ENCODE measurements at regions not wholly inside any gene's neighbourhood (a gene's known extent, or its start where the extent isn't known, plus 50 kb on each side); places are given as distances from the start of the nearest gene placed in this dataset.

GRCh38 chr16:65308506-65308905 lies 186.6 kb upstream of the CDH11 start:
- no peak for DNase-seq (ENCODE audit: low read depth)

- DNase-seq (ENCODE audit: low read depth): no peak
Measured at GRCh38 chr16:65307286-65307685, 185.4 kb upstream of the CDH11 start.

- DNase-seq (ENCODE audit: low read depth): no peak
Measured at GRCh38 chr16:65306722-65307121, 184.9 kb upstream of the CDH11 start.

- DNase-seq (ENCODE audit: low read depth): no peak
Measured at GRCh38 chr16:65306300-65306699, 184.4 kb upstream of the CDH11 start.

- DNase-seq (ENCODE audit: low read depth): no peak
Measured at GRCh38 chr16:65305266-65305959, 183.6 kb upstream of the CDH11 start.

GRCh38 chr16:65301029-65301428 lies 179.2 kb upstream of the CDH11 start:
- DNase-seq (ENCODE audit: low read depth): no peak

GRCh38 chr16:65297453-65297852 lies 175.6 kb upstream of the CDH11 start:
- DNase-seq (ENCODE audit: low read depth): no peak

- no peak for DNase-seq (ENCODE audit: low read depth)
Measured at GRCh38 chr16:65295527-65295926, 173.7 kb upstream of the CDH11 start.

- DNase-seq (ENCODE audit: low read depth): no peak
Measured at GRCh38 chr16:65294708-65295107, 172.8 kb upstream of the CDH11 start.

- DNase-seq (ENCODE audit: low read depth): no peak
Measured at GRCh38 chr16:65294165-65294564, 172.3 kb upstream of the CDH11 start.

- DNase-seq (ENCODE audit: low read depth): no peak
Measured at GRCh38 chr16:65289022-65289421, 167.2 kb upstream of the CDH11 start.

GRCh38 chr16:65287307-65287706 lies 165.4 kb upstream of the CDH11 start:
- DNase-seq (ENCODE audit: low read depth): no peak

GRCh38 chr16:65285128-65286048 lies 163.5 kb upstream of the CDH11 start:
- DNase-seq (ENCODE audit: low read depth): no peak

- DNase-seq (ENCODE audit: low read depth): no peak
Measured at GRCh38 chr16:65284626-65285025, 162.8 kb upstream of the CDH11 start.

- no peak for DNase-seq (ENCODE audit: low read depth)
Measured at GRCh38 chr16:65283181-65283651, 161.4 kb upstream of the CDH11 start.

- no peak for DNase-seq (ENCODE audit: low read depth)
Measured at GRCh38 chr16:65281586-65281985, 159.7 kb upstream of the CDH11 start.

GRCh38 chr16:65280845-65281512 lies 159.1 kb upstream of the CDH11 start:
- DNase-seq (ENCODE audit: low read depth): no peak

- no peak for DNase-seq (ENCODE audit: low read depth)
Measured at GRCh38 chr16:65279576-65279975, 157.7 kb upstream of the CDH11 start.

- DNase-seq (ENCODE audit: low read depth): no peak
Measured at GRCh38 chr16:65278874-65279273, 157.0 kb upstream of the CDH11 start.

- no peak for DNase-seq (ENCODE audit: low read depth)
Measured at GRCh38 chr16:65274566-65274965, 152.7 kb upstream of the CDH11 start.

- DNase-seq (ENCODE audit: low read depth): no peak
Measured at GRCh38 chr16:65272699-65273414, 151.0 kb upstream of the CDH11 start.

GRCh38 chr16:65271996-65272395 lies 150.1 kb upstream of the CDH11 start:
- no peak for DNase-seq (ENCODE audit: low read depth)
